ENCODE measurements at regions not wholly inside any gene's neighbourhood (a gene's known extent, or its start where the extent isn't known, plus 50 kb on each side); places are given as distances from the start of the nearest gene placed in this dataset.

GRCh38 chr17:51500454-51500853, 240.1 kb downstream of the UTP18 start:
- TF ChIP-seq CTCF (conservative IDR thresholded peaks at IDR 0.05; ENCODE audit: low read length) (no peak), EZH2phosphoT487 (IDR thresholded peaks at IDR 0.05; ENCODE audit: borderline replicate concordance) (no peak)
